Activated T-helper 9 cell treated with anti-CD3 and anti-CD28 coated beads, Interleukin-2, amount 50 U/mL, for 16 hours (primary cell): ENCODE measurements at regions not wholly inside any gene's neighbourhood (a gene's known extent, or its start where the extent isn't known, plus 50 kb on each side); places are given as distances from the start of the nearest gene placed in this dataset.
"Not testable (repeated sequence)": the region's sequence is repeated elsewhere in the genome, so short reads cannot be mapped to it uniquely, and the experiment has no call there.

Source experiments
- DNase-seq: peaks from one replicate; pipeline ENCODE4 v3.0.0-alpha.2; 2020; ENCODE audit warnings: low read depth

DNA sequence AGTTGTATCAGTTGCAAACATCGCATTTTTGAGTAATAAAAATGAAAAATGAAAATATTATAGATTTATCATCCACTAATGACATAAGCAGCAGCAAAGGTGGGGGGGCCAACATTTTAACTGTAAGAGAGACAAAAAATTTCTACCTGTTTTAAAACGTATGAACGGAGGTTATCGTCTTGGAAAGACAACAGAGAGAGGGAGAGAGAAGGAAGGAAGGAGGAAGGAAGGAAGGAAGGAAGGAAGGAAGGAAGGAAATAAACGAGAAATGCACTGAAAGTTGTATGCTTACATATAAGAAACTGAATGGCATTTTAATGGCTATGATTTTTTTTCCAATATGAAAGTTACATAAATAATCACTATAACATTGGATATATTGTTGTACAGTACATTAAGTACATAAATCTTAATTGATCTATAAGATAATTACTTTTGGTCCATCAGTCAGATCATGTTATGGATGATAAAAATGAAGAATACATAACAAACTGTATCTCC is 862.8 kb upstream of the SLITRK1 start:
- DNase-seq: no peak

DNA sequence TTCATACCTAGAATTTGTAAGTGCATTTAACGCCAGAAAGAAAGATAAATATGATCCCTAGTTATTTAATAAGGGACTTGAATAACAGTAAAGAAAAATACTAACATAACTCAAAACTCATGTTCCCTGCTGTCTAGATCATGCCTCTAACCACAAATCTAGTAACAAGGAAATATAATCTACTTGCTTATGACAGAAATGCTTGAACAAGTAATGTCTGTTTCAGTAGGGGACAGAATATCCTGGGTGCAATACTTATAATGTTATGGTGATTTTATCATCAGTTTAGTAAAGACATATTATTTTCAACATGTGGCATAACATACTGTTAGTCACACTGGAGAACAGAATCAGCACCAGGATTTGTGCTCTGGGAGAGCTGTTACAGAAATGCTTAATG is 861.9 kb upstream of the SLITRK1 start:
- DNase-seq: no peak

GRCh38 chr13:84741253-84741652 is 859.0 kb upstream of the SLITRK1 start:
- DNase-seq: no peak

- no peak for DNase-seq
Measured at GRCh38 chr13:84739021-84739420, 856.7 kb upstream of the SLITRK1 start.

GRCh38 chr13:84737661-84738060 is 855.4 kb upstream of the SLITRK1 start:
- DNase-seq: no peak

DNA sequence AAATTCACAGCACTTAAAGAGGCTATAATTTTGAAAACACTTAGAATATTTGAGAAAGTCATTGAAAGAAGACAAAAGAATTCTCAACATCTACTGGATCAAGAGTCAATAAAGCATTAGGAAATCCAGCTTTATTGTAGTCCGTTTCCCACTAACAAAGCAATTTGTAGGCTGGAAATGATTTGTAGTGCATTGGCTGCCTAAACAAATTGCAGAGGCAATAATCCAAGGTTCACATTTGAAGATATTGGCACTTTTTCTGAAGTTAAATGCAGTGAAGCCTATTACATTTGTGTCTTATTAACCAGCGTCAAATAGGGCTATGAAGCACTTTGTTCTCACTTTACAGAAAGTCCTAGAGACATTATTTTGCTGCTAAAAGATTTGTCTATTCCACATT is 848.1 kb upstream of the SLITRK1 start:
- no peak for DNase-seq

DNA sequence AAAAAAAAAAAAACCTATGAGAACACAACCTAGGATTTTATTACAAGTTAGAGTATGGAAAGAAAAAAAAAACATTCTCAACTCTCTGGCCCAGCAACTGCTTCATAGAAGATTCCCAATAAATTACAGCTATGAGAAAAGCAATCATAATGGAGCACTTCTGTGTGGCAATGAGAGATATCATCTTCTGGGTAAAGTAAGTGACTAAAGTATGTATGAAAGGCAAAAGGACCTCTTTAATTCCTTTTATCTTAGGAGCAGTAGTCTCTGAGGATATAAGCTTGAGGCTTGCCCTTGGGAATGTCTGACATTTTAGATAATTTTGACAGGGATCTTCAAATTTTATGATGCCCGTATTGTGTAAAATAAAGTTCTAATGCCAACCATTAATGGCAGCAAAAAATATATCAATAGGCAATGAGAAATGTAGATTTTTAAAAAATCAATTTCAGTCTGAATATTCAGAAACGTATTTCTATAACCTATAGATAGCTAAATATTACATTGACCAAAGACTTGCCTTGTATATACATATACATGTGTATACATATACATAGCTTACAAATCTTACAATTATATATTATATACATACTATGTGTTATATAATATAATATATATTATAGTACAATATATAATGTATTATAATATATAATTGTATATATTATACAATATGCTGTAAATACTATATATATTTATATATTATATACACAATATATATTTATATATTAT is 823.9 kb upstream of the SLITRK1 start:
- DNase-seq: no peak

GRCh38 chr13:84702174-84702573 is 819.9 kb upstream of the SLITRK1 start:
- DNase-seq: no peak

- DNase-seq: not testable (repeated sequence)
Measured at GRCh38 chr13:84697591-84697990, 815.3 kb upstream of the SLITRK1 start.

- DNase-seq: no peak
Measured at GRCh38 chr13:84686973-84687372, 804.7 kb upstream of the SLITRK1 start.

DNA sequence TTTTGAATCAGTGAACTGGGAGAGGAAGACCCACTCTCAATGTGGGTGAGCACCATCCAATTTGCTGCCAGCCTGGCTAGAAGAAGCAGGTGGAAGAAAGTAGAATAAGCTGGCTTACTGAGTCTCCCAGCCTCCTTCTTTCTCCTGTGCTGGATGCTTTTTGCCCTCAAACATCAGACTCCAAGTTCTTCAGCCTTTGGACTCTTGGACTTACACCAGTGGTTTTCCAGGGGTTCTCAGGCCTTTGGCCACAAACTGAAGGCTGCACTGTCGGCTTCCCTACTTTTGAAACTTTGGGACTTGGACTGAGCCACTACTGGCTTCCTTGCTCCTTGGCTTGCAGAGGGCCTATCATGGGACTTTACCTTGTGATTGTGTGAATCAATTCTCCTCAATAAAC is 804.2 kb upstream of the SLITRK1 start:
- no peak for DNase-seq

DNA sequence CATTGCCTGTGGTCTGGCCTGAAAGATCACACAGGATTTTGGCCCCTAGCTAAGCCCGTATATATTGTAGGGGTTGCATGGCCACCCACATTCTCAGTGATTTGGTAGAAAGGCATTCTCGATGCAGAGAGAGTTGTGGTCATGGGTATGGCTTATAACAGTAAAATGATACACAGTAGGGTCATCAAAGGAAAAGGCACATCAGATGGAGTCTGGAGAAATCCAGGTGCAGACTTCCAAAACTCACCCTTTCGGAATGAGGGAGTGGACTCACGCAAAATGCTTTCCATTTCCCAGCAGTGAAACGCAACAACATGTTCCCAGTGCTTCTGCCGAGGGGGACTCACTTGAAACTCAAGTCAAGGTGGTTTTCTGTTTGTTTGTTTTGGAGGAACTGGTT is 802.5 kb upstream of the SLITRK1 start:
- DNase-seq: no peak

GRCh38 chr13:84684048-84684662 is 801.9 kb upstream of the SLITRK1 start:
- DNase-seq: no peak

DNA sequence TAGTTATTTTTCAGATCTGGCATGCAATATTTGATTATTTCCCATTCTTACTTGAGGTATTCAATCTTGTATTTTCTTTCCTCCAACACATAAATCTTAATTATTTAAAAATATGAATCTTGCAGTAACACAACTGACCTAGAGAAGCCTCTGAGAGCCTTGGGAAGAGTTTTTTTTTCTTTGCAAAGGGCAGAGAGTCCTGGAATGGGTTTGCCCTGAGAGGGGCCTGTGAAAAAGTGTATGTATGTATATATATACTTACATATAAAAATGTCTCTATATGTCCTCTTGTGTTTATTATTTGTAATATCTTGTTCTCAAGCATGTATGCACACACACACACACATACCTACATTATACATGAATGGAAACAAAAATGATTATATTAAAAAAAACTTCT is 801.2 kb upstream of the SLITRK1 start:
- no peak for DNase-seq

DNA sequence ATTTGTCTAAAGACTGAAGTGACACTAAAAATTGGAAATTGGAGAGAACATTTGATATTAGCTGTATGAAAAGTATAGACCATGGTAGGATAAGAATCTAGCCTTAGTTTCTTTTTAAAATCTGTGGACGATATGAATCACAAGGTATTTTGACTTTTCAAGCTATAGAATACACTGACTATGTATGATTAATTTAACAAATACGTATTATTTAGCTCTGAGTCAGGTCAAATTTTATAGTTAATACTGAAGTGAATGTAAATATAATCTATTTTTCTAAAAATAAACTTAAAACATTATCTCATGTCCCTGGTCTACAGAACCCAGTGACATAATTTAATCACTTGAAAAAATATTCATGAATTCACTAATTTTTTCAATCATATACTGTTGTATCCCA is 795.6 kb upstream of the SLITRK1 start:
- DNase-seq: no peak

- DNase-seq: no peak
Measured at GRCh38 chr13:84672616-84673015, 790.3 kb upstream of the SLITRK1 start.

DNA sequence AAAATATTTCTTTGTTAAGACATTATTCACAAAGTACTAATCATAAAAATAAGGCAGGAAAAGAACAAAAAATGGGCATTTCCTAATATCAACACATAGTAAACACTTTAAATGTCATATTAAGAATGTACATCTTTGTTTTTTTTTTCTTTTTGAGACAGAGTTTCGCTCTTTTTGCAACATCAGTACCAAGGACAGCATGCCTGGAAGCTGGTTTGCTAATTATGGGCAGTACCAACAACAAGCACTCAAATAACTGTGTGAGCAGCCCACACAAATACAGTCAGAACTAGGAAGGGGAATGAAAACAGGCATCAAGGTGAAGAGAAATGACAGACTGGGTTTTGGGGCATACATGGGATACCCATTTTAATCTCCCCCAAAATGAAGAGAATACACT is 788.0 kb upstream of the SLITRK1 start:
- DNase-seq: no peak

- DNase-seq: no peak
Measured at GRCh38 chr13:84668637-84669036, 786.4 kb upstream of the SLITRK1 start.

GRCh38 chr13:84662491-84662890 is 780.2 kb upstream of the SLITRK1 start:
- no peak for DNase-seq

- DNase-seq: no peak
Measured at GRCh38 chr13:84661718-84662117, 779.4 kb upstream of the SLITRK1 start.

DNA sequence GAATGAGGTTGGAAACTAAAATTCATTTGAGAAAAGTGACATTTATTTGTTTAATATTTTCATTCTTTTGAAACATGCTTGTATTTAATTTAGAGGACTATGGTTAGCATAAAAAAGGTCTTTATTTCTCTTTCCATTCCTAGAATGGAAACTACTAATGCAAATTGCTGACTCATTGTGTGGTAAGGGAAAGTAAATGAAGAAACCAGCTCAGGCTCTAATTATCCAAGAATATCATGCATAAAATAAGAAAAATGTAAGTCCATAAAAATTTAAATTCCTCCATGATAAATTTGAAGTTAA is 777.0 kb upstream of the SLITRK1 start:
- no peak for DNase-seq

DNA sequence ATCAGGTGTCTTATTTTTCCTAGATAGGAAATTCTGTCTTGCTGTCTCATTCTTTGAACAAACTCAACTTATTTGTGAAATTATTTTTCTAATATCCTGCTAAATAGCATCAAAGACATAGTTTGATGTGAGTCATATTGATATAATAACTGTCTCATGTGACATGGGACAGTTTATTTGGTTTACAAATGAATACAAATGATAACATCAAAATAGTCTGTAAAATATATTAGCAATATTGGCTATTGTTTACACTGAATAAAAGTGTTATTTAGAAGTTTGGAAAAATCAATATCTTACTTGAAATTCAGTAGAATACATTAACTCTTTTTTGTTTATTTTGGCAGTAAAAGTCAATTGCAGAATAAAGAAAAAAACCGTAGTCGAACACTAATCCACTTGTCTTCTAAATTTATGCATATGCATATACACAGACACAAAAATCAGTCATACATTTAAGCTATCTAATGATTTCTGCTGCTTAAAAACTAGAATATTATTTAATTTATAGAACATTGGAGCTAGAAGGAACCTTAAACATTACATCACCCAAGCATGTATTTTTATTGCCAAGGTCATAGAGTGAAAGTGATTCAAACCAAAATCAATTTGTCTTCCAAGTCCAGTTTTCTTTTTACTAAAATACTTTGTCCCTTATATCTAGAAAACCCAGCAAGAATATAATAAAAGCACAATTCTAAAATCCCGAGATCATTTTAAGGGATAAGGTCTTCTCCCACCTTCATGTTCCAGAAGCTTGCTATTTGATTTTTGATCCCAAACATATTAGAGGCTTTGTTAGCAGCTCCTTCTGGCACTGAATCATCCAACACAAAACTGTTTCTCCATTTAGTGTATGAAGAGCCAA is 776.5 kb upstream of the SLITRK1 start:
- DNase-seq: no peak

- DNase-seq: no peak
Measured at GRCh38 chr13:84655677-84656076, 773.4 kb upstream of the SLITRK1 start.
